BJ (cell line): ENCODE measurements at regions not wholly inside any gene's neighbourhood (a gene's known extent, or its start where the extent isn't known, plus 50 kb on each side); places are given as distances from the start of the nearest gene placed in this dataset.

Experiments
- CTCF ChIA-PET: fragments of 350-600 bp; formaldehyde crosslinking; extraction: SDS; loops from one replicate; lab custom pipeline; 2021; ENCODE audit warnings: antibody characterized with exemption, inconsistent platforms; lab: Yijun Ruan, JAX
- POLR2A ChIA-PET: fragments of 300-600 bp; sonication (Branson Sonifier 250); formaldehyde crosslinking; extraction: SDS; loops from one replicate; lab custom pipeline; 2021; ENCODE audit warnings: antibody characterized with exemption; lab: Charles Lee
- DNase-seq: peaks from one replicate; pipeline ENCODE4 v3.0.0-alpha.2; 2011; ENCODE audit warnings: low read depth
- H3K27me3 ChIP-seq: 2 replicates; pipeline ENCODE4 v1.6.0; 2011; ENCODE audit warnings: low read length; ENCODE audit not compliant: control insufficient read depth, insufficient read depth
- H3K36me3 ChIP-seq: 2 replicates; pipeline ENCODE4 v1.5.1; 2011; ENCODE audit warnings: low read length; ENCODE audit not compliant: control insufficient read depth, insufficient read depth
- H3K4me3 ChIP-seq: 2 replicates; pipeline ENCODE4 v1.5.1; 2011; ENCODE audit warnings: low read depth, mild to moderate bottlenecking, control low read depth, low read length
- CTCF ChIP-seq: IDR thresholded peaks from 2 replicates; pipeline ENCODE4 v1.5.1; 2011; ENCODE audit warnings: low read depth, mild to moderate bottlenecking, control low read depth, inconsistent platforms, low read length, moderate library complexity; ENCODE audit not compliant: insufficient read depth

GRCh38 chr21:28740125-28740524 is 252.6 kb downstream of the LTN1 start:
- CTCF ChIA-PET, result interaction anchor here (1.0 to 1.5 kb wide), 3 partner anchors 199 to 404 kb away, joined by 3 read pairs; no protein-coding TSS in a partner anchor
- Histone ChIP-seq H3K4me3 (no peak overlapping the region), H3K27me3 (no peaks in the 10 kb centered on the region), H3K36me3 (no peaks in the 10 kb centered on the region)
- POLR2A ChIA-PET, result no interaction called here
- no peak for DNase-seq
- no peak for TF ChIP-seq CTCF

GRCh38 chr21:28738882-28739281 is 253.8 kb downstream of the LTN1 start:
- DNase-seq, result no peak
- Histone ChIP-seq H3K36me3 (no peaks in the 10 kb centered on the region), H3K27me3 (no peaks in the 10 kb centered on the region), H3K4me3 (no peak overlapping the region)
- no peak for TF ChIP-seq CTCF
- POLR2A ChIA-PET, result no interaction called here
- CTCF ChIA-PET, result interaction anchor here (0.6 kb wide), 1 partner anchor 207 kb away, joined by 3 read pairs; no protein-coding TSS in a partner anchor

- POLR2A ChIA-PET, result no interaction called here
- no peak for TF ChIP-seq CTCF
- CTCF ChIA-PET, result interaction anchor here (0.9 kb wide), 1 partner anchor 1891 kb away, joined by 3 read pairs; no protein-coding TSS in a partner anchor
Measured at GRCh38 chr21:28738420-28738704, 254.3 kb downstream of the LTN1 start.

GRCh38 chr21:28737674-28738419 is 254.8 kb downstream of the LTN1 start:
- no peaks in the 10 kb centered on the region for H3K36me3 ChIP-seq
- POLR2A ChIA-PET, result no interaction called here
- no peak overlapping the region for H3K4me3 ChIP-seq
- no peak for DNase-seq
- CTCF ChIA-PET, result interaction anchor here (0.9 kb wide), 1 partner anchor 1890 kb away, joined by 3 read pairs; no protein-coding TSS in a partner anchor
- TF ChIP-seq CTCF, result no peak
- no peaks in the 10 kb centered on the region for H3K27me3 ChIP-seq

More at GRCh38 chr21:28738420-28738704, 254.3 kb downstream of the LTN1 start:
- H3K4me3 ChIP-seq, result no peak overlapping the region
- no peak for DNase-seq
- H3K36me3 ChIP-seq, result no peaks in the 10 kb centered on the region
- H3K27me3 ChIP-seq, result no peaks in the 10 kb centered on the region

- no peak for TF ChIP-seq CTCF
- no peak for DNase-seq
- CTCF ChIA-PET, result interaction anchor here (2.3 kb wide), 1 partner anchor 11 kb away, joined by 8 read pairs; no protein-coding TSS in a partner anchor
- Histone ChIP-seq H3K36me3 (no peaks in the 10 kb centered on the region), H3K27me3 (no peaks in the 10 kb centered on the region), H3K4me3 (no peak overlapping the region)
- POLR2A ChIA-PET, result interaction anchor here (0.5 kb wide), 1 partner anchor 601 kb away, joined by 3 read pairs; no protein-coding TSS in a partner anchor
Measured at GRCh38 chr21:28734522-28735175, 258.0 kb downstream of the LTN1 start.
